ENCODE measurements at regions not wholly inside any gene's neighbourhood (a gene's known extent, or its start where the extent isn't known, plus 50 kb on each side); places are given as distances from the start of the nearest gene placed in this dataset.

GRCh38 chr16:49128740-49129139 lies 152.9 kb downstream of the CBLN1 start:
- DNase-seq (ENCODE audit: low read depth, low spot score) = no peak

DNA sequence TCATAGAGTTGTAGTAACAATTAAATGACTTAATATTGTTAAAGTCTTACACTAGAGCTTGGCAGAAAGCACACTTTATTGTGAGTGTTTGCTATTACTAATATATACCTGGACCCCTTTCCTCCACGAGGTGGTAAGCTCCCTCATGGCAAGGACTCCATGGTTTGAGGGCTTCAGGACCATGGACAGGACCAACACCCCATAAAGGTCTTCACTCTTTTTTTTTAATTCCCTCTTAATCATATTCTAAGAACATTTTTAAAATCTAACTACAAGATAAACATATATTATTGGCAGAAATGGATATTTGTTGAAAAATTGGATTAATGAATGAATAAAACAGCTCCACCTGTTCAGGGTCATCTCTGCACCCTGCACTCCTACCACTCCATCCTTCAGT lies 154.5 kb downstream of the CBLN1 start:
- DNase-seq (ENCODE audit: low read depth, low spot score) = no peak

DNA sequence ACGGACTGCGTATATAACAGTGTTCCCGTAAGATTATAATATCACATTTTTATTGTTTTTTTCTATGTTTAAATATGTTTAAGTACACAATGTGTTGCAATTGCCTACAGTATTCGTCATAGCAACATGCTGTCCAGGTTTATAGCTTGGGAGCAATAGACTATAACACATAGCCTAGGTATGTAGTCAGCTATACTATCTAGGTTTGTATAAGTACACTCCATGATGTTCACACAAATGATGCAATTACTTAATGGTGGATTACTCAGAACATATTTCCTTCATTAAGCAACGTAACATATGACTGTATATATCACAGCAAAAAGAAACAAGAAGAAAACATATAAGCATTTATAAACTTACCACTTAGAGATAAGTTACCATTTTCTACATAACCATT lies 160.0 kb downstream of the CBLN1 start:
- no peak for DNase-seq (ENCODE audit: low read depth, low spot score)

- no peak for DNase-seq (ENCODE audit: low read depth, low spot score)
Observed at GRCh38 chr16:49120631-49121030, 161.0 kb downstream of the CBLN1 start.

DNA sequence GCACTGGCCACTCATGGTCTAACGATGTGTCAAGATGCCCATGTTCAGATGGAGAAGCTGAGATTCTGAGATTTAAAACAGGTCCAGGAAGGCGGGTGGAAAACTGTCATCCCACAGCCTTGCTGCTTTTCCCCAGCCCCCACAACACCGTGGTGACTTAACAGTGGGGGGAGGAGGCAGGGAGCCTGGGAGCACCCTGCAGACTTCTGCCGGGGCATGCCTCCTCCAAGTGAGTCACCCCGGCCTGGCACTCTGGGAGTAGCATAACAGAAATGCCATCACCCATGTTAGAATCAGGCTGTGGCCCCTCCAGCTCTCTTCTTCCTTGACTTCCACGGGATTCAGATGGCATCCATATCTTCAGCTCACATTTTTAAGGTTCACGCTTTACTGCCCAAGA lies 164.8 kb downstream of the CBLN1 start:
- no peak for DNase-seq (ENCODE audit: low read depth, low spot score)

DNA sequence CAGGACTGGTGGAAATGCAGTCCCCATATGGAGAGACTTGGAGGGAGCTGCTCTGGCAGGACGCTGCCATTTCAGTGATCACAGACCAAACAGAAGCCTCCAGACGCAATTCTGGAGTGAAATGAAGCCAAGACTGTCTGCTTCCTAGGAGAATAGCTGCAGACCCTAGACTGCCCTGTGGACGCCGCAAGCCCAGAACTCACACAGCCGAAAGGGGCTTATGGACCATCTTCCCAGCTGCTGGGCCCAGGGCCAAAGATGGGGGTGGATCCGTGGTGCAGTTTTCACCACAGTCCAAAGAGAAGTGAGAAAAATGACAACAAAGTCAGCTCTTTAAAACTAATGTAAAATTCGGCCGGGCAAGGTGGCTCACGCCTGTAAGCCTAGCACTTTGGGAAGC lies 165.7 kb downstream of the CBLN1 start:
- no peak for DNase-seq (ENCODE audit: low read depth, low spot score)

- no peak for DNase-seq (ENCODE audit: low read depth, low spot score)
Observed at GRCh38 chr16:49112754-49113153, 168.9 kb downstream of the CBLN1 start.

- DNase-seq (ENCODE audit: low read depth, low spot score) = no peak
Observed at GRCh38 chr16:49111351-49111750, 170.3 kb downstream of the CBLN1 start.

DNA sequence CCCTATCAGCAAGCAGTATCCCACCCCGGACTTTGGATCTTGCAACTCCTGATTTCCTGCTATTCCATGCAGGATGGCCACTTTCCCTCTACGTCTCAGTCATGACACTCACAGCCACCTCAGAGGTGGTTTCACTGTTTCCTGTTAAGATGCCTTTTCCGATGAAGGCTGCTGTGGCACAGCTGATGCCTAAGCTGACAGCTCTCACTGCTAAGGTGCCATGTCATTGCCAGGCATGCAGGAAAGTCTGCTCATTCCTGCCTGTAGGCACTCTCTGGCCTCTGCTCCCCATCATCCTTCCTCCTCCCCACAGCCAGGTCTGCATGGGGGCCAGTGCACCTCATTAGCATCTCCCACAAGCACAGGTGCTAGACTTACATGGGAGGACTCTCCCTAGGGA lies 173.0 kb downstream of the CBLN1 start:
- DNase-seq (ENCODE audit: low read depth, low spot score) = no peak

- DNase-seq (ENCODE audit: low read depth, low spot score) = no peak
Observed at GRCh38 chr16:49103298-49103697, 178.3 kb downstream of the CBLN1 start.

- DNase-seq (ENCODE audit: low read depth, low spot score) = no peak
Observed at GRCh38 chr16:49101997-49102396, 179.6 kb downstream of the CBLN1 start.

- DNase-seq (ENCODE audit: low read depth, low spot score) = no peak
Observed at GRCh38 chr16:49100366-49100765, 181.3 kb downstream of the CBLN1 start.

DNA sequence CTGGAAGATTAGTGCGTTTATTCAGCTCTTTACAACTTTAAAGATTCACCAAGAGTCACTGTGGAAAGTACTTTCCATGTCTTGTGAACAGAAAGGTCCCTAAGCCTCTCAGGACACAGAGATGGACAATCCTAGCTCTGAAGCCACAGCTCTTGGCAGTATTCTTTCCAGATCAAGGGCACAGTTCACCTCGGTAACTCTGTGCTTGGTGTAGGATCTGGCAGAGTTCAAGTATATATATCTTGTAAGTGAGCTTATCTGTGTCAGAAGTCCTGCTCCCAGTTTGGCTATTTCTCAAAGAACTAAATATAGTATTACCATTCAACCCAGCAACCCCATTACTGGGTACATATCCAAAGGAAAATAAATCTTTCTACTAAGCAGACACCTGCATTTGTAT lies 183.7 kb downstream of the CBLN1 start:
- DNase-seq (ENCODE audit: low read depth, low spot score) = no peak

DNA sequence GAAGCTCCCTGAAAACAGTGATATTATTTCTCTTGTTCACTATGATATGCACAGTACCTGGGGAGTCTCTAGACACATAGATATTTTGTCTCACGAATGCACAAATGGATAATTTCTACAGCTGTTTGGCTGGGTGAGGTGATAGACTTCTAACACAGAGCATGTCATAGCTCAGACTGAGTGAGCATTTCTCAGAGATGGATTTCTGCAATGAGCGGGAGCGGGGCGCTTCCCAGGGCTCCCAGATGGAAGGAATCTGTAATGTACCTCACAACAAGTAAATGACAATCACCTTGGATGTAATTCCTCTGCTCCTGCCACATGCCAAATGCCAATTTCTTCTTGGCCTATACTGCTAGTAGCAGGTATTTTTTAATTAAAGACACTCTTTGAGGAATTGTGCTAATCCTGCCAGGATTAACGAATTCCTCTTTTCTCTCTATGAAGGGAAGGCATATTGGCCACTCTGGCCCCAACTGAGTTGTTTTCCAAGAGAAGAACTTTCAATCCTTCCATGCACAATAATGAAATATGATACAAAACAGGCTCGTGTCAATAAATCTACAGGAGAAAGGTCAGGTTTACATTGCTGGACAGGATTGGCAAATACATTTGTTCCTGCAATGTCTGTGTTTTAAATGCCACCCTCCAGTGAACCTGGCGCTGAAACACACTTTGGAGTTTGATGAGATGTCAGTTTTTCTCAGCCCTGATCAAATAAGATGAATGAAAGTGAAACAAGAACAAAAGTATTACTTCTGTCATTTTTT lies 185.3 kb downstream of the CBLN1 start:
- no peak for DNase-seq (ENCODE audit: low read depth, low spot score)

GRCh38 chr16:49095539-49095938 lies 186.1 kb downstream of the CBLN1 start:
- DNase-seq (ENCODE audit: low read depth, low spot score) = no peak

- DNase-seq (ENCODE audit: low read depth, low spot score) = no peak
Observed at GRCh38 chr16:49094471-49094870, 187.2 kb downstream of the CBLN1 start.

GRCh38 chr16:49093939-49094338 lies 187.7 kb downstream of the CBLN1 start:
- no peak for DNase-seq (ENCODE audit: low read depth, low spot score)

DNA sequence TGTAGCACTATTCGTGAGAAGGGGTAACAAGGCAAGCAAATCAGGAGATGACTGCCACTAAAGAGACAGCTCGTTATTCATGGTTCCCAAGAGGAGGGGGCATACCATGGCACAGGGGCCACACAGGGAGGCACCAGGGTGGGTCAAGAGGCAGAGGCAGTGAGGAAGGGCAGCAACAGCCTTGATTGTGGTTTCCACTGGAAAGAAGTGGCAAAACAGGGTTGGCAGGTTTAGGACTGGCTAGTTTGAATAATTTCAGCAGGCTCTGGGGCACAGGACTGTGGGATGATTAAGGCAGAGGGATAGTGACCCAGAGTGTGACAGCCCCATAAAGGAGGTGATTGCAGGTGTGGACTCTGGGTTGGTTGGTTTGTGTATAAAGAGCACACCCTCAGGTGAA lies 188.9 kb downstream of the CBLN1 start:
- DNase-seq (ENCODE audit: low read depth, low spot score) = no peak

GRCh38 chr16:49089533-49089932 lies 192.1 kb downstream of the CBLN1 start:
- no peak for DNase-seq (ENCODE audit: low read depth, low spot score)

DNA sequence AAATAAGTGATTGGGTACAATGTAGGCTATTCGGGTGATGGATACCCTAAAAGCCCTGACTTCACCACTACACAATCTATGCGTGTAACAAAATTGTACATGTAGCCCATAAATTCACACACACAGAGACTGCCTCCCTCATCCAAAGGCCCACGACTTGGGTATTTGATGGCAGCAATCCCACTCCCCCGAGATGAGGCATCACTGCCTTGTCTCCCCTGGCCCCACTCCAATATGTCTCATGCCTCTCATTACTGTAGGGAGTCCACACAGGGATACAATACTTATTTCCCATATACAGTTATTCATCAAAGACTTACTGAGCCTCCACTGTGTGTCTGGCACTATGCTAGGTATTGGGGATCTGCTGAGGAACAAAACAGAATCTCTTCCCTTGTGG lies 192.6 kb downstream of the CBLN1 start:
- no peak for DNase-seq (ENCODE audit: low read depth, low spot score)

DNA sequence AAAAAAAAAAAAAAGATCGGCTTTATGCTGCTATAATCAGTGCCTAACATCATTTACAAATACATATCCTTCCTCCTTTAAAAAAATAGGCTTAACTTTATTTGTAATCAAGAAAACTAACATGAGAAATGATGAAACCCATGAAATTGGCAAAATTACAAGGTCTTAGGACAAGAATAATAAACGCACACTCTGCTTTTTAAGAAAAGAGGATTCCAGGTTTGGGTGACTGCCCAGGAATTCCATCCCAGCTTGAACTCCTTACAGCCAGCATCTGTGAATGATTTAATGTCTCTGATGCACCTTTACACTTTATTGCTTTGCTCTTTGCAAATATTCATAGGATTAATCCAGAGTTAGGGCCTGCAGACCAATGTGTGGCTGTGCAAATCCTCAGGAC lies 196.0 kb downstream of the CBLN1 start:
- no peak for DNase-seq (ENCODE audit: low read depth, low spot score)

GRCh38 chr16:49084628-49085390 lies 196.8 kb downstream of the CBLN1 start:
- no peak for DNase-seq (ENCODE audit: low read depth, low spot score)

DNA sequence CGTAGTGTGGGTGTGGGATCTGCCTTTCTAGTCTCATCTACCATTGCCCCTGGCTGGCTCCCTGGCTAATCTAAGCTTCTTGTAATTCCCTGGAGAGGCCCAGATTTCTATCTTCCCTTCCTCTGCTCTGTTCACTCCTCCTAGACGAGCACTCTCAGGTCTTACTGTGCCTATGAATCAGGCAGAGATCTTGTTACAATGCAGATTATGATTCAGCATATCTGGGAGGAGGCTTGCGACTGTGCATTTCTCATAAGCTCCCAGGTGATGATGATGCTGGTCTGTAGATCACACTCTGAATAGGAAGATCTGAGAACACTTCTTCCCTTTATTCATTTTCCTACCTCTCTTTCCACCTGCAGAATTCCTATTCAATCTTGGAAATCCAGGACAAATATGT lies 200.1 kb downstream of the CBLN1 start:
- no peak for DNase-seq (ENCODE audit: low read depth, low spot score)

Data from brain pericyte (primary cell).